Tibial nerve (tissue), 4 donors: ENCODE measurements at regions not wholly inside any gene's neighbourhood (a gene's known extent, or its start where the extent isn't known, plus 50 kb on each side); places are given as distances from the start of the nearest gene placed in this dataset.

Experiments
- DNase-seq, 2 donors: peaks; one replicate each; pipeline ENCODE4 v3.0.0-alpha.2; 2019; ENCODE audit warnings: low spot score in 2 of 2
- H3K27ac ChIP-seq, 4 donors: fragments of 200-600 bp; sonication (generic) in 3 of 4; one replicate each; pipeline ENCODE4 v1.5.1; 2017 to 2019; ENCODE audit warnings: mild to moderate bottlenecking in 1 of 4
- H3K27me3 ChIP-seq, 2 donors: fragments of 200-600 bp; sonication (generic) in 1 of 2; one replicate each; pipeline versions ENCODE4 v1.5.1 to v1.6.0; 2017 to 2019
- H3K36me3 ChIP-seq, 3 donors: fragments of 200-600 bp; sonication (generic); one replicate each; pipeline ENCODE4 v1.5.1; 2018 to 2019
- H3K4me1 ChIP-seq, 4 donors: fragments of 200-600 bp; sonication (generic) in 3 of 4; one replicate each; pipeline ENCODE4 v1.5.1; 2017 to 2019
- H3K4me3 ChIP-seq, 4 donors: fragments of 200-600 bp; sonication (generic) in 3 of 4; one replicate each; pipeline ENCODE4 v1.5.1; 2017 to 2019; ENCODE audit warnings: mild to moderate bottlenecking in 1 of 4, moderate library complexity in 1 of 4
- H3K9me3 ChIP-seq, 4 donors: fragments of 200-600 bp; sonication (generic) in 3 of 4; one replicate each; pipeline ENCODE4 v1.5.1; 2017 to 2019
- CTCF ChIP-seq, 5 experiments: fragments of 200-600 bp in 3 of 5; fragments of 450-650 bp in 2 of 5; sonication (generic) in 3 of 5; IDR thresholded peaks; one replicate each; pipeline ENCODE4 v1.5.1; 2016 to 2019; ENCODE audit warnings: antibody characterized with exemption in 5 of 5, mild to moderate bottlenecking in 3 of 5, moderate library complexity in 2 of 5
- EP300 ChIP-seq, 2 donors: sonication (generic); formaldehyde crosslinking; IDR thresholded peaks; one replicate each; pipeline ENCODE4 v1.6.1; 2017; ENCODE audit warnings: antibody characterized with exemption in 2 of 2, mild to moderate bottlenecking in 1 of 2
- POLR2A ChIP-seq, 2 donors: fragments of 450-650 bp; IDR thresholded peaks; one replicate each; pipeline ENCODE4 v1.6.1; 2017; ENCODE audit warnings: antibody characterized with exemption in 2 of 2, mild to moderate bottlenecking in 2 of 2, moderate library complexity in 2 of 2
- WGBS, 2 donors: methylation state at CpG; one replicate each; pipeline ENCODE4 v1.1.5; 2018; 5-methylcytosine and 5-hydroxymethylcytosine counted together

GRCh38 chr10:129272176-129272575 lies 194.9 kb upstream of the MGMT start:
- Histone ChIP-seq H3K4me1 (no peaks in the 10 kb centered on the region), H3K9me3 (no peaks in the 10 kb centered on the region), H3K36me3 (no peaks in the 10 kb centered on the region), H3K27me3 (no peaks in the 10 kb centered on the region), H3K27ac (no peak overlapping the region), H3K4me3 (no peak overlapping the region)
- TF ChIP-seq EP300 (IDR thresholded peaks at IDR 0.05) (no peak), CTCF (IDR thresholded peaks at IDR 0.05) (no peak), POLR2A (IDR thresholded peaks at IDR 0.05) (no peak)
- WGBS, 2 donors, result 33 to 35% methylated on average over 8 of the region's 8 CpGs
- no peak for DNase-seq

DNA sequence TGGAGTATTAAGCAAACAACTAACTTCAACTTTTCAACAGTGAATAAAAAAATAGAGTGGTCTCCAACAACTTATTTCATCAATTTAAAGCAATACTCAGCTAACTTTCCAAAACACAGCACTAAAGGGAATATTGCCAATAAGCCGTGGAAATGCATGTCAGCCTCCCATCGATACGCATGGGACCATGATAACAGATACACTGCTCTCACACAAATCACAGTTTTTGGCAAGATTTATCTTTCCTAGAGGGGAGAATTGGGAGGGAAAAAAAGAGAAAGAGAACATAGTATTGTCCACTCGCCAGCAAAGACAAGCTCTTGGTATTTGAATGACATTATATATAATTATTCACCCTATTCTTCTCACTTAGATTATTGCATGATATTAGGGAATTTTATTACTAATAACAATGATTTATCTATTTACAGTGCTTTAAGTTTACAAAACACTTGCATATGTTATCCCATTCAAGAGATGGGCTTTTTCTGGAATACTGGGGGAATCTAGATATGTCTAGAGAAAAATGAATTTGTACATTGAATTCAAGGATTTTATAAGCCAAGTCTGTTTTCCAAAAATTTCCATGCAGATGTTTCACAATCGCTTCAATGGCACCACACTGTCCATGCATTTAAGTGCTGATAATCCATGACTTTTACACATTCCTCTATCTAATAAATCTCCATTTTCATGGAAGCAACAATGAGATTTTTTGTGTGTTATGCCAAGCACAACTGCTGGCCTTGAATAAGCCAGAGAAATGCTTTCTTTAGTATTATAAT lies 194.0 kb upstream of the MGMT start:
- H3K27me3 ChIP-seq, result no peaks in the 10 kb centered on the region
- H3K4me3 ChIP-seq, result no peak overlapping the region
- no peak overlapping the region for H3K27ac ChIP-seq
- DNase-seq, result no peak
- no peaks in the 10 kb centered on the region for H3K4me1 ChIP-seq
- TF ChIP-seq EP300 (IDR thresholded peaks at IDR 0.05) (no peak), CTCF (IDR thresholded peaks at IDR 0.05) (no peak), POLR2A (IDR thresholded peaks at IDR 0.05) (no peak)
- no peaks in the 10 kb centered on the region for H3K36me3 ChIP-seq
- no peaks in the 10 kb centered on the region for H3K9me3 ChIP-seq
- WGBS, 2 donors, result 69 to 70% methylated on average over 5 of the region's 5 CpGs

DNA sequence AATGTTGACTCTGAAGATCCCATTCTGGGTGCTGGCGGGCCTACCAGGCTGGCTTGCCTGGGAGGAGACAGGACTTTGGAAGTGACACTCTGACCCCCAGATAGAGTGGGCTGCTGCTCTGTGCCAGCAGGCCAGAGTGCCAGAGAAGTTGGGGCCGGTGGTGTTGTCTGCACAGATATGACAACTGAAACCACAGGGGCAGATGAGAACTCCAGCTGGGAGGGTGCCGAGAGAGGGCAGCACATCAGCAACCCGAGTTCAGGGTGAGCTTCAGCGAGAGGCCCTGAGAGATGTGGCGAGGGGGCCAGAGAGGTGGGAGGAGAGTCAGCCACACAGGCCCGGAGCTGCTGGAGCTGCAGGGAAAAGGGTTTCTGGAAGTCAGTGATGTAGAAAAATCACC lies 193.2 kb upstream of the MGMT start:
- no peak for DNase-seq
- H3K9me3 ChIP-seq, result no peaks in the 10 kb centered on the region
- H3K27me3 ChIP-seq, result no peaks in the 10 kb centered on the region
- no peak overlapping the region for H3K4me3 ChIP-seq
- no peak overlapping the region for H3K27ac ChIP-seq
- TF ChIP-seq POLR2A (IDR thresholded peaks at IDR 0.05) (no peak), EP300 (IDR thresholded peaks at IDR 0.05) (no peak), CTCF (IDR thresholded peaks at IDR 0.05) (no peak)
- H3K36me3 ChIP-seq, result no peaks in the 10 kb centered on the region
- H3K4me1 ChIP-seq, result peaks cover 0 to 3% (median 0%) of the 10 kb centered on the region in 4 donors
- 65 to 88% methylated on average over 7 of the region's 7 CpGs for WGBS, 2 donors

GRCh38 chr10:129274748-129275474 lies 192.1 kb upstream of the MGMT start:
- no peak overlapping the region for H3K4me3 ChIP-seq
- TF ChIP-seq EP300 (IDR thresholded peaks at IDR 0.05) (no peak), CTCF (IDR thresholded peaks at IDR 0.05) (no peak), POLR2A (IDR thresholded peaks at IDR 0.05) (no peak)
- peaks cover 0 to 11% (median 0%) of the 10 kb centered on the region in 4 donors for H3K4me1 ChIP-seq
- no peaks in the 10 kb centered on the region for H3K27me3 ChIP-seq
- H3K27ac ChIP-seq, result no peak overlapping the region
- 72 to 76% methylated on average over 10 of the region's 10 CpGs for WGBS, 2 donors
- no peak for DNase-seq
- no peaks in the 10 kb centered on the region for H3K36me3 ChIP-seq
- no peaks in the 10 kb centered on the region for H3K9me3 ChIP-seq

- Histone ChIP-seq H3K4me1 (peaks cover 0 to 18% (median 0%) of the 10 kb centered on the region in 4 donors), H3K4me3 (no peak overlapping the region), H3K36me3 (no peaks in the 10 kb centered on the region), H3K27ac (no peak overlapping the region), H3K27me3 (no peaks in the 10 kb centered on the region), H3K9me3 (no peaks in the 10 kb centered on the region)
- DNase-seq, result no peak
- TF ChIP-seq CTCF (IDR thresholded peaks at IDR 0.05) (no peak), POLR2A (IDR thresholded peaks at IDR 0.05) (no peak), EP300 (IDR thresholded peaks at IDR 0.05) (no peak)
- WGBS, 2 donors, result 81 to 86% methylated on average over 9 of the region's 9 CpGs
Measured at GRCh38 chr10:129275886-129276285, 191.2 kb upstream of the MGMT start.
